ENCODE measurements at regions not wholly inside any gene's neighbourhood (a gene's known extent, or its start where the extent isn't known, plus 50 kb on each side); places are given as distances from the start of the nearest gene placed in this dataset.

GRCh38 chr4:180617196-180617595 is 1626.0 kb upstream of the TENM3 start:
- no peaks in the 10 kb centered on the region for H3K36me3 ChIP-seq (ENCODE audit: control insufficient read depth, insufficient read depth, low read length)
- no peaks in the 10 kb centered on the region for H3K27me3 ChIP-seq (ENCODE audit: control insufficient read depth, insufficient read depth, low read length)
- H3K9ac ChIP-seq (ENCODE audit: low read depth, low read length), result no peak overlapping the region
- peaks cover 12% of the 10 kb centered on the region for H3K4me1 ChIP-seq (ENCODE audit: control insufficient read depth, insufficient read depth, low read length)
- no peak overlapping the region for H3K4me3 ChIP-seq (ENCODE audit: low read depth, low read length)
- H3K9me3 ChIP-seq (ENCODE audit: control insufficient read depth, insufficient read depth, low read length), result no peaks in the 10 kb centered on the region
- H3K27ac ChIP-seq (ENCODE audit: low read depth, low read length), result peak overlapping the region; percentile 47

- Histone ChIP-seq H3K36me3 (ENCODE audit: control insufficient read depth, insufficient read depth, low read length) (no peaks in the 10 kb centered on the region), H3K27me3 (ENCODE audit: control insufficient read depth, insufficient read depth, low read length) (no peaks in the 10 kb centered on the region), H3K9me3 (ENCODE audit: control insufficient read depth, insufficient read depth, low read length) (no peaks in the 10 kb centered on the region), H3K9ac (ENCODE audit: low read depth, low read length) (no peak overlapping the region), H3K4me1 (ENCODE audit: control insufficient read depth, insufficient read depth, low read length) (peaks cover 12% of the 10 kb centered on the region), H3K4me3 (ENCODE audit: low read depth, low read length) (no peak overlapping the region), H3K27ac (ENCODE audit: low read depth, low read length) (no peak overlapping the region)
Observed at GRCh38 chr4:180618396-180618795, 1624.8 kb upstream of the TENM3 start.

DNA sequence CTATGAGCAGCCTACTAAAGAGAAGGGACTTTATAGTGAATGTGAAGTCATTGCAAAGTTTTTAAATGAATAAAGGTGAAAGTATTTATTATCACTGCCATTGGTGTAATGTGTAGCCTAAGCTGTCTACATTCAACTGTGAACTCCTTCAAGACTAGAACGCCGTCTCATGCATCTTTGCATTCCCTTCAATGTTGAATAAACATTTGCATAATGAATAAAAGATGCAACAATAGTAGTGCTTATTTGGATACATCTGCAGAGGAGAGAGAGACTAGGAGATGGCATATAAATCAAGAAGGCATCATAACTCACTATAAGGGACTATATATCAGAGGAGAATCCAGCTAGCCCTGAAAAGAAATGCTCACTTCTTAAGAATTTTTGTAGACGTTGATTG is 1623.8 kb upstream of the TENM3 start:
- Histone ChIP-seq H3K27ac (ENCODE audit: low read depth, low read length) (no peak overlapping the region), H3K27me3 (ENCODE audit: control insufficient read depth, insufficient read depth, low read length) (no peaks in the 10 kb centered on the region), H3K4me1 (ENCODE audit: control insufficient read depth, insufficient read depth, low read length) (peaks cover 12% of the 10 kb centered on the region), H3K9ac (ENCODE audit: low read depth, low read length) (no peak overlapping the region), H3K36me3 (ENCODE audit: control insufficient read depth, insufficient read depth, low read length) (no peaks in the 10 kb centered on the region), H3K9me3 (ENCODE audit: control insufficient read depth, insufficient read depth, low read length) (no peaks in the 10 kb centered on the region), H3K4me3 (ENCODE audit: low read depth, low read length) (no peak overlapping the region)

GRCh38 chr4:180622254-180622653 is 1620.9 kb upstream of the TENM3 start:
- Histone ChIP-seq H3K9ac (ENCODE audit: low read depth, low read length) (no peak overlapping the region), H3K4me1 (ENCODE audit: control insufficient read depth, insufficient read depth, low read length) (peaks cover 7% of the 10 kb centered on the region), H3K36me3 (ENCODE audit: control insufficient read depth, insufficient read depth, low read length) (no peaks in the 10 kb centered on the region), H3K27me3 (ENCODE audit: control insufficient read depth, insufficient read depth, low read length) (no peaks in the 10 kb centered on the region), H3K27ac (ENCODE audit: low read depth, low read length) (no peak overlapping the region), H3K9me3 (ENCODE audit: control insufficient read depth, insufficient read depth, low read length) (no peaks in the 10 kb centered on the region), H3K4me3 (ENCODE audit: low read depth, low read length) (no peak overlapping the region)

DNA sequence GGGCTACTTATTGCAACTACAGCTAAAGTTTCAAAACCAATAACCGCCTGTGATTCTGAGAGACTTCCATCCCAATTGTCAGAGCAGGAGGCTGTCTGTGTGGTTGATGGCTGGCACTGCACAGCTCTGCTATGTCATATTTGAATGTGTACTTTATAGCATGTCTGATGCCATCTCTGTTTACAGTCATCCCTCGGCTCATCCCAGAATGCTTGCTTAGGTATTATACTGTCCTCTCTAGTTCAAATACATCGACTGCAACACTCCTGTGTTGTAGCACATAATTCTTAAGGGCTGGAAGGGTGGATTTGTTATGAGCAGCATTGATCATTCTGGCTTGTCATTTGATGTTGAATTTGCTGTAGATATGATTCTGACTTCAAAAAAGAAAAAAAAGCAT is 1617.5 kb upstream of the TENM3 start:
- H3K4me1 ChIP-seq (ENCODE audit: control insufficient read depth, insufficient read depth, low read length), result no peaks in the 10 kb centered on the region
- H3K9me3 ChIP-seq (ENCODE audit: control insufficient read depth, insufficient read depth, low read length), result no peaks in the 10 kb centered on the region
- H3K9ac ChIP-seq (ENCODE audit: low read depth, low read length), result no peak overlapping the region
- no peaks in the 10 kb centered on the region for H3K27me3 ChIP-seq (ENCODE audit: control insufficient read depth, insufficient read depth, low read length)
- no peak overlapping the region for H3K27ac ChIP-seq (ENCODE audit: low read depth, low read length)
- no peak overlapping the region for H3K4me3 ChIP-seq (ENCODE audit: low read depth, low read length)
- no peaks in the 10 kb centered on the region for H3K36me3 ChIP-seq (ENCODE audit: control insufficient read depth, insufficient read depth, low read length)

DNA sequence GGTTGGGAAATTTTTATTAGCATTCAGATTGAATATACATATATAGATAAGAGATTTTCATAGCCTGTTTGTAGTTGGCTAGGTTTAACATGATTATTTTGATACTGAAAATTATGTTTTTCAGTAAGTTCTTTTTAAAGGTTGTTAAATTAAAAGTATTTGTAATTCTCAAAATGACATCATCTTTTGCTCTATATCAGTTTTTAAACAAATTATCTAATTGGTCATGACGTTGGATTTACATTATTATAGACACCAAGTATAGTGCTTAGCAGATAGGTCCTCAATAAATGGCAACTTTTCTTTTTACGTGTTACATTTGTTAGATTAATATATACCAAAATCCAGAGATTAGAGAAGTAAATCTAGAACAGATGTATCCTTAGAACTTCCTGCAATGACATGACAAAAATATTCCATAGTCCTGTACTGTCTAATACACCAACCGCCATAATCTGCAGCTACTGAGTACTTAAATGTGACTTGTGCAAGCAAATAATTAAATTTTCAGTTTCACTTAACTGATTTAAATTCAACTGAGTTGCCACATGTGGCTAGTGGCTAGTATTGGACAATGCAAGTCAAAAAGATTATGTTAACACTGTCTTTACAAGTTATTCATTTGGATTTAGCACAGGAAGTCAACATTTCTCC is 1613.1 kb upstream of the TENM3 start:
- H3K27me3 ChIP-seq (ENCODE audit: control insufficient read depth, insufficient read depth, low read length), result no peaks in the 10 kb centered on the region
- 0 out of 2 replicates have a peak, but pooled peaks cover under 1% of the 10 kb centered on the region for H3K4me1 ChIP-seq (ENCODE audit: control insufficient read depth, insufficient read depth, low read length)
- H3K4me3 ChIP-seq (ENCODE audit: low read depth, low read length), result no peak overlapping the region
- H3K9me3 ChIP-seq (ENCODE audit: control insufficient read depth, insufficient read depth, low read length), result no peaks in the 10 kb centered on the region
- H3K36me3 ChIP-seq (ENCODE audit: control insufficient read depth, insufficient read depth, low read length), result no peaks in the 10 kb centered on the region
- no peak overlapping the region for H3K9ac ChIP-seq (ENCODE audit: low read depth, low read length)
- no peak overlapping the region for H3K27ac ChIP-seq (ENCODE audit: low read depth, low read length)

DNA sequence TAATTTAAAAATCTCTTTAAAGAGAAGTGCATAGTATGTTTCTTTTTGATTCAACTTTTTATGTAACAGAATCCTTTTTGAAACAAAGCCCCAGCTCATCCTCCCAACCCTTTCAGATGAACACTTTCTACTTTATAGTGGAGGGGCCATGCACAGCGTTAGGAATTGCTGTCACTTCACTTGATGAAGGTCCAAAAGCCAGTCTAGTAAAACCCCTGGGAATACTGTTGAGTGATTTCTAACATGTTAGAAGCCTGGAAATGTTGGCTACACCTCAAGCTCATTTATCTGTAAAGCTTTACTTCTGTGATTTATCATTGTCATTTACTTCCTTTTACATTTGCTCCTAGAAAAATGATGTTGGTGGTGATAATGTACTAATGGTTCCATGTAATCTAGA is 1608.9 kb upstream of the TENM3 start:
- H3K9ac ChIP-seq (ENCODE audit: low read depth, low read length), result no peak overlapping the region
- H3K36me3 ChIP-seq (ENCODE audit: control insufficient read depth, insufficient read depth, low read length), result no peaks in the 10 kb centered on the region
- H3K27me3 ChIP-seq (ENCODE audit: control insufficient read depth, insufficient read depth, low read length), result no peaks in the 10 kb centered on the region
- peaks cover 6% of the 10 kb centered on the region; the same call in 1 of the 2 replicates for H3K4me1 ChIP-seq (ENCODE audit: control insufficient read depth, insufficient read depth, low read length)
- H3K4me3 ChIP-seq (ENCODE audit: low read depth, low read length), result no peak overlapping the region
- H3K9me3 ChIP-seq (ENCODE audit: control insufficient read depth, insufficient read depth, low read length), result no peaks in the 10 kb centered on the region
- H3K27ac ChIP-seq (ENCODE audit: low read depth, low read length), result no peak overlapping the region

GRCh38 chr4:180635281-180635680 is 1607.9 kb upstream of the TENM3 start:
- H3K27me3 ChIP-seq (ENCODE audit: control insufficient read depth, insufficient read depth, low read length), result no peaks in the 10 kb centered on the region
- peaks cover 15% of the 10 kb centered on the region for H3K4me1 ChIP-seq (ENCODE audit: control insufficient read depth, insufficient read depth, low read length)
- no peaks in the 10 kb centered on the region for H3K36me3 ChIP-seq (ENCODE audit: control insufficient read depth, insufficient read depth, low read length)
- no peak overlapping the region for H3K9ac ChIP-seq (ENCODE audit: low read depth, low read length)
- H3K27ac ChIP-seq (ENCODE audit: low read depth, low read length), result peak overlapping the region; percentile 76
- no peak overlapping the region for H3K4me3 ChIP-seq (ENCODE audit: low read depth, low read length)
- no peaks in the 10 kb centered on the region for H3K9me3 ChIP-seq (ENCODE audit: control insufficient read depth, insufficient read depth, low read length)

DNA sequence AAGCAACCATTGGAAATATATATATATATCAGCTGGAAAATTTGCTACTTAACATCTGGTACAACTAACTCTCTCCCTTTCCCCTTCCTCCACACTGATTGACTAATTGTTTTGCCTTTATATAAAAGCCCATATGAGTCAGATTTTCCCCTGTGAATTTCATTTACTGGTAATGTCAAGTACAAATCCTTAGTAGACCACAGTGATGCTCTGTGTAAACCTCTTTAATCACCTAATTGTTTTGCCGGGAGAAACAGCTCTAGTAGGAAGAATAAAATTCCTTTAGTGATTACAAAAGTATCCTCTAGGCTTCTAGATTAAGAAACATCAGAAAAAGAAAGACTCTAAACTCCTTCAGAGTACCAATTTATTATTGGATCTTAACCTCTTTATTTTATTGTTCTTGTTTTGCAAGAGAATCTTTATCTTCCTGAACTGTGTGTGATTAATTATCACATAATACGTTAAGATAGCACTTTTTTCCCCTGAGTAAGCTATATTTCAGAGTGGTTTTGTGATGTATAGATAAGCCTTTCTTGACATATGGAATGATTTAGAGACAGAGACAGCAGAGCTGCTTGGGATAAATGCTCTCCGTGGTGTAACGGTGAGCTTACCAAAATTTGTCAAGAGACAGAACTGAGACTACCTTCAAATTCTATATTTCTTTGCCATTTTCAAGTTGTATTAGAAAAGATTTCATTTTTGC is 1606.4 kb upstream of the TENM3 start:
- H3K9ac ChIP-seq (ENCODE audit: low read depth, low read length), result no peak overlapping the region
- no peak overlapping the region for H3K27ac ChIP-seq (ENCODE audit: low read depth, low read length)
- no peak overlapping the region for H3K4me3 ChIP-seq (ENCODE audit: low read depth, low read length)
- no peaks in the 10 kb centered on the region for H3K36me3 ChIP-seq (ENCODE audit: control insufficient read depth, insufficient read depth, low read length)
- no peaks in the 10 kb centered on the region for H3K27me3 ChIP-seq (ENCODE audit: control insufficient read depth, insufficient read depth, low read length)
- peaks cover 18% of the 10 kb centered on the region for H3K4me1 ChIP-seq (ENCODE audit: control insufficient read depth, insufficient read depth, low read length)
- H3K9me3 ChIP-seq (ENCODE audit: control insufficient read depth, insufficient read depth, low read length), result no peaks in the 10 kb centered on the region

GRCh38 chr4:180637616-180638015 is 1605.6 kb upstream of the TENM3 start:
- Histone ChIP-seq H3K36me3 (ENCODE audit: control insufficient read depth, insufficient read depth, low read length) (no peaks in the 10 kb centered on the region), H3K4me1 (ENCODE audit: control insufficient read depth, insufficient read depth, low read length) (peaks cover 18% of the 10 kb centered on the region), H3K9ac (ENCODE audit: low read depth, low read length) (no peak overlapping the region), H3K27ac (ENCODE audit: low read depth, low read length) (no peak overlapping the region), H3K9me3 (ENCODE audit: control insufficient read depth, insufficient read depth, low read length) (no peaks in the 10 kb centered on the region), H3K4me3 (ENCODE audit: low read depth, low read length) (no peak overlapping the region), H3K27me3 (ENCODE audit: control insufficient read depth, insufficient read depth, low read length) (no peaks in the 10 kb centered on the region)

- H3K36me3 ChIP-seq (ENCODE audit: control insufficient read depth, insufficient read depth, low read length), result no peaks in the 10 kb centered on the region
- no peaks in the 10 kb centered on the region for H3K27me3 ChIP-seq (ENCODE audit: control insufficient read depth, insufficient read depth, low read length)
- H3K9ac ChIP-seq (ENCODE audit: low read depth, low read length), result no peak overlapping the region
- H3K4me3 ChIP-seq (ENCODE audit: low read depth, low read length), result no peak overlapping the region
- no peaks in the 10 kb centered on the region for H3K9me3 ChIP-seq (ENCODE audit: control insufficient read depth, insufficient read depth, low read length)
- H3K27ac ChIP-seq (ENCODE audit: low read depth, low read length), result no peak overlapping the region
- H3K4me1 ChIP-seq (ENCODE audit: control insufficient read depth, insufficient read depth, low read length), result peaks cover 17% of the 10 kb centered on the region
Observed at GRCh38 chr4:180640193-180640592, 1603.0 kb upstream of the TENM3 start.
